ENCODE measurements at regions not wholly inside any gene's neighbourhood (a gene's known extent, or its start where the extent isn't known, plus 50 kb on each side); places are given as distances from the start of the nearest gene placed in this dataset.
A peak's percentile ranks its signal among the peaks of the same experiment; 100 is the strongest.

DNA sequence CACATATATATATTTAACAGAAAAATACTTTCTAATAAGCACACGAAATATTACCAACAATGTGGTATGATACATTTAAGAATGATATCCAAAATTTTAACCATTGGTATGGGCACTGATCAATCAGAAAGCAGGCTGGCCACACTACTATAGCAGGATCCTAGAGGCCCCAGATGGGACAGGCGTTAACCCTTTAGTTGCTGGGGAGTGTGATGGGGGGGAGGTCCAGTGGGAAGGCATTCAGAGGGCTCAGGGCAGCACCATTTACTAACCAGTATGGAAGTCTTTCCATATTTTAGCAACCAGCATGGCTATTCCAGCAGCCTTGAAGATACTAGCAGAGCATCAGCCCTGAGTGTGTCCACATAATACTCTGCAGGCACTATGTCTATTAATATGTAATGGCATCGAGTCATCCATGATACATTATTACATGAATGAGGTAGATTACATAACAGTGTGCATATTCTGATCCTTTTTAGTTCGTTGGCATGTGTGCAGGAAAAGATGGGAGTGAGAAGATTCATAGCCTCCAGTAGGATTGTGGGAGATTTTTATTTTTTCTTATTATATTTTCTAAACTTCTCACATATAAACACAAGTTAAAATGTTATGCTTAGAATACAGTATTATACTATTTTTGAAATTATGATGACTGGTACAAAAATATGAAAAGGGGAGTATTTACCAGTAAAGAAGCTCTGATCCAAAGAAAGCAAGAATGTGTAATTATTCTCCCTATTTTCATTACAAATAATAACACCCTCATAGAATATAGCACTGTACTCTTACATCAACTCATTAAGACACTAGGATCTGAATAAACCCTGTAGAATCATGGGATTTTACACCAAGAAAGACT lies 78.9 kb downstream of the FAM217A start:
- no peak for FAIRE-seq
- no peak for DNase-seq (ENCODE audit: low spot score)

DNA sequence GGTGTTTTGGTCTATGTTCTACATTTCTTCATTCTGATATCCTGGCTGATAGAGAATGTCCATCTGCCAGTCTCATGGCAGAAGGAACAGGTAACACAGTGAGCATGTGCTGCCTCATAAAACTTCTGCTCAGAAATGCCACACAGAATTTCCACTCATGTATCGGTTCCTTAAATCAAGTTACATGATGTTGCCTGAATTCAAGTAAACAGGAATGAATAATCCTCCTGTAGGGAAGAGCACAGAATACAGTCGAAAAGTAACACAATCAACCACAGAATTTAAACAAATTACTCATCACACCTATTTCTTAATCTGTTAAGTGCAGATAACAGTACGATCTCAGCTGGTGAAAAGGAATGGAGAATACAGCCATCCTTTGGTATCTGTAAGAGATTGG lies 74.7 kb downstream of the FAM217A start:
- DNase-seq (ENCODE audit: low spot score) = no peak
- no peak for FAIRE-seq

- FAIRE-seq = peak; percentile 53
Measured at GRCh38 chr6:4008324-4009047, 70.5 kb downstream of the FAM217A start.

DNA sequence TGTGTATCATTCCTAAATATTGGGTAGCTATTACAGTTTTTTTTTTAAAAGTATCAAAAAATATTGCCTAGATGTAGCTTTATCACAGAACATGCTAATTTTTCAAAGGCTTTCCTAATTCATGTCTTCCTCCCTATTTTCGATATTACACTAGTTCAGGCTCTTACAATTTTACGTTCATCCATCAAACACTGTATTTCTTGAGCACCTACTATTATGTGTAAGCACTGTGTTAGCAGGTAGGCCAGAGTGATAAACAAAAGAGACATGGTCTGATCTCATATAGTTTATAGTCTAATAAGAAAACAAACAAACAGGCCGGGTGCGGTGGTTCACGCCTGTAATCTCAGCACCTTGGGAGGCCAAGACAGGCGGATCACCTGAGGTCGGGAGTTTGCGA lies 69.5 kb downstream of the FAM217A start:
- DNase-seq (ENCODE audit: low spot score) = no peak
- no peak for FAIRE-seq

More at GRCh38 chr6:4008324-4009047, 70.5 kb downstream of the FAM217A start:
- peak; percentile 52 for DNase-seq (ENCODE audit: low spot score)

DNA sequence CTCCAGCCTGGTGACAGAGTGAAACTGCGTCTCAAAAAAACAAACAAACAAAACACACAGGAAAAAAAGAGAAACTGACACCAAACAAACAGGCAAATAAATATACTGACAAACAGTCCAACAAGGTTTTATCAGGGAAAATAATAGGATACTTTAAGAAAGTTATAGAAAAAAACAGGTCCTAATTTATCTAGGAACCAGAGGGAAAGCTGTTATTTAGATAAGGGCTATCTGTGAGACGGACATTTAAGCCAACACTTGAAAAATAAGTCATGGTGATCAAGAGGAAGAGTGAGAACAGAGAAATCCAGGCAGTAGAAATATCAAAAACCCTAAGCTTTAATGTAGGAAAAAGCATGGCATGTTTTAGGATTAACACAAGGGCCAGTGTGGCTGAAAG lies 68.9 kb downstream of the FAM217A start:
- no peak for FAIRE-seq
- no peak for DNase-seq (ENCODE audit: low spot score)

DNA sequence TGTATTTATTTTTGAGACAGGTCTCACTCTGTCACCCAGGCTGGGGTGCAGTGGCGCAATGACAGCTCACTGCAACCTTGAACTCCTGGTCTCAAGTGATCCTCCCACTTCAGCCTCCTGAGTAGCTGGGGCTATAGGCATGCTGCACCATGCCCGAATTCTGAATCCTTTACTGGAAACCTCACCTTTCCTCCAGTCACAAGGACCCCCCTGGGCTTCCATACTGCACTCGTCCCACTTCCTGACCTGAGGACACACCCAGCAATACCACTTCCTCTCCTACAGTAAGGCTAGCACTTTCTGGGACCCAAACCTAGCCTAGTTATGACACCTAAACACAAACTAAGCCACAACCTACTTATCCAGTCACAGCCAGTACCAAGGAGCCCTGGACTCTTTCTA lies 68.2 kb downstream of the FAM217A start:
- FAIRE-seq = no peak
- DNase-seq (ENCODE audit: low spot score) = no peak

- DNase-seq (ENCODE audit: low spot score) = no peak
- no peak for FAIRE-seq
Measured at GRCh38 chr6:4012826-4013225, 66.1 kb downstream of the FAM217A start.

GRCh38 chr6:4017058-4017739 lies 61.7 kb downstream of the FAM217A start:
- DNase-seq (ENCODE audit: low spot score) (no peak), FAIRE-seq (no peak)

- peak; percentile 24 for DNase-seq (ENCODE audit: low spot score)
Measured at GRCh38 chr6:4017834-4018170, 61.1 kb downstream of the FAM217A start.

DNA sequence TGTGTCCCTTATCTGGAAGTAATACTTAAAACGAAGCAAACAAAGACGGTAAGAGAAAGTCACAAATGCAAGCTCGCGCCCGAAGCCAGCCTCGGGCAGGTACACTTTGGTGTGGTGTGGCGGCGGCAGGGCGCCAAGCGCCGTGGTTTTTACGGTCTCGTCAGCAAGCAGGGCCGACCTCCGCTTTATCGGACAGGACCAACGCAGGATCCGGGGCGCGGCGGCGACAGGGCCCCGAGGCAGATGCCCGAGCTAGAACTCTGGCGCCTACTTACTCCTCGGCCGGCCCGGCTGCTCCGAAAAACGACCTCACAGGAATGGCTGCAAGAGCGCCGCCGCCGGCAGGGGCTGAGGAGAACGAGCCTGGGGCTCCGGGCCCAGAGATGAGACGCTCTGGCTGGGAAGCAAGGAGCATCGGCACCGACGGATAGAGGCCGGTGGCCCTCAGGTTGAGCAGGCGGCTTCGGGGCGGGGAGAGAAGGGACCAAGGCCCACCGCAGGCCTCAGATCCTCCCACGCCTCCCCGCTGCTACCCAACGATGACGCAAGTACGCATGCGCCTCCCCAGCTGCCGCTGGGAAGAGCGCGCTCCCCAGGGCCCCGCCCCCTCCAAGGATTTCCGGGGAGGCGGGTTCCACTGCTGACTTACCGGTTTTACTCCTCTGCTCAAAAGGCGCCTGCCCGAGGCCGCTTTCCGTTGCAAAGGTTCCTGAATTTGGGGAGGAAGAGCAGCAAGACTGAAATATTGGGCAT lies 60.6 kb downstream of the FAM217A start:
- FAIRE-seq = peak; percentile 66

More at GRCh38 chr6:4017834-4018170, 61.1 kb downstream of the FAM217A start:
- no peak for FAIRE-seq

More for the DNA sequence above, 60.6 kb downstream of the FAM217A start:
- DNase-seq (ENCODE audit: low spot score) = peak; percentile 88
